HG03139 (cell line): ENCODE measurements at regions not wholly inside any gene's neighbourhood (a gene's known extent, or its start where the extent isn't known, plus 50 kb on each side); places are given as distances from the start of the nearest gene placed in this dataset.

ENCODE experiments used
- ATAC-seq: cut with Tn5 transposase; IDR thresholded peaks from one replicate; pipeline ENCODE4 v1.9.1; 2021; ENCODE audit not compliant: unreplicated experiment

DNA sequence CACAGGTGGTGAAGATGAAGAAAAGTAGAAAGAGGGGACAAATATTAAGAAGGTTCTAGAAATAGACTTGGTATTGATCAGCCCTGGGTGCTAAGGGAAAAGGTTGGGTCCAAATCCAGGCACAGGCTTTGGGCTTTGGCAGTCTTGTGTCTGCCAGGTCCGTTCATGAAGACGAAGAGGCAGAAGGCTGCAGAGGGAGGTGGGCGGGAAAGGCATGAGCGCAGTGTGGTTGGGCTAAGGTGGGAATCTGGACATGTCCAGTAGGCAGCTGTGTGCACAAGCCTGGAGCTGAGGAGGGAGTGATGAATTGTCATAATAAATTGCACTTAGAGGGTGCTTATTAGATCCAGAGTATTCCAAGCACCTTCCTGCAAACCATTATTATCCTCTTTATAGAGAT, 105.7 kb upstream of the TEX51 start:
- ATAC-seq: no peak

DNA sequence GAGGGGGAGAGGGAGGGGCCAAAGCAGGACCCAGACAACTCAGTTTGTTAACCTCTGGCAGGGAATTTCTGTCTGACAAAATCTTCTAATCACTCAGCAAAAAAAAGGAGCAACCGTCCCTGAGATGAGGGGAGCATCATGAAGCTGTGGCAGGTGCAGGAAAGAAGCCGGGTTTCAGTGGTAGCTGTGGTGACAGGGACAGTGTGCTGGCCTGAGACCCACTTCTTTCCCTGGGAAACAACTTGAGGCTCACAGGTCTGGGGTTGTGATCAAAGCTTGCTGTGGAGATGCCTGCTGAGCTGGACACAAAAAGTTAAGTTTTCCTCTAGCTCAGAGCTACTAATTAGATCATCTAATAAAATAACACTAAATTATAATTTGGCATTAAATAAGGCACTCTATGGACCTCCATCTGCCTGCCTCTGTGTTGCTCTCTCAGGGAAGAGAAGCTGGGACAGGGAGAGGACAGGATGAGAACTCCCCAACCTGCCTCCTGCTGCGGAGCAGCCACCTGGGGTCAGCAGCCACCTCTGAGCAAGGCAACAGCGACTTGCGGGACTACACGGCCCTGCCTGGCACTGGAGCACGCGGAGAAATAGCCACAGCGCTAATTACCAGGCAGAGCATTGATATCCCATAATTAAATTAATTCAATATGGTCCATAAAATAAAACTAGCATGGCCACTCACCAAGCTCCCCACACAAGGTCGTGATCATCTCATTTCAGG, 104.6 kb upstream of the TEX51 start:
- ATAC-seq: no peak

DNA sequence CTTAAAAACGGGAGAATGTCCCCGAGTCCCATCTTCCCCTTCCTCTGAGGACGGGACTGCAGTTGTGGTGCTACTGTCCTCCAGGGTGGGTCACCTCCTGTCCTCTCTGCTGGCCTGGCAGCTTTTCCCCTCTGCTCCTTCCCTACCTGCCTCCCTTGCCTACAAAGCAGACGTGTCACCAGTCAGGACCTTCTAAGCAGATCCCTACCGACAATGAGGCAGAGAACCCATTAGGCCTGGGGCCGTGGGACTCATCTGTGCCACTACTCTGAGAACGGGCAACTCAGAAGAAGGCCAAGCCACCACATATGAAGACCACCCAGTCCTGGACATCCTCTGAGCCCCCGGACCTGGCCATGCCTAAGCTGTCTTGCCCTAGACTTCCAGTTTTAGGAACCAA, 103.0 kb upstream of the TEX51 start:
- no peak for ATAC-seq

DNA sequence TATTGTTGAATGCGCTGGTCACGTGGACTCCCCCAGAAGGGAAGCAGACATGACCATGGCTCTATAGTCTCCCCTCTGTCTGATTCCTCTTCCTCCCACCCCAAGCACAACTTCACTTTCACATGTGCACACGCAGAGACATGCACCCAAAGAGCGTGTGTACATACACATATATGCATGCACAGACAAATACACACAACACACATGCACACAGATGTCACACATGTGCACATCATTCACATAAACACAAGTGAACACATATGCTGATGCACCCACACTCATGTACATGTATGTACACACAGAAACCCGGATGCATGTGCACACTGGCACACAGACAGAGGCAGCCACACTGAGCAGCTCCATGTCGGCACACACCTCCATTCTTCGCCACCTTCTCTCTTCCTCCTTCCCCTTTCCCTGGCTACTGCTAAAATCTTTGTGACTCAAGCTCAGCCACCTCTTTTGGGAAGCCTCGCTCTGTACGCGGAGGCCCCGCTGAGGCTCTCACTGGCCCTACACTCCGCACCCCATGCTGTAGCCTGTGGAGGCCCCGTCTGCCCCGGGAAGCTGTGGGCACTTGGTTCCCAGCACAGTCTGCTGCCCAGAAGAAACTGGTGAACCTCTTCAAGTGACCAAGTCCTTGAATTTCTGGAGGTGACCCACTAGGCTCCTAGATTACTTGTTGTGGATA, 101.6 kb upstream of the TEX51 start:
- ATAC-seq: no peak

DNA sequence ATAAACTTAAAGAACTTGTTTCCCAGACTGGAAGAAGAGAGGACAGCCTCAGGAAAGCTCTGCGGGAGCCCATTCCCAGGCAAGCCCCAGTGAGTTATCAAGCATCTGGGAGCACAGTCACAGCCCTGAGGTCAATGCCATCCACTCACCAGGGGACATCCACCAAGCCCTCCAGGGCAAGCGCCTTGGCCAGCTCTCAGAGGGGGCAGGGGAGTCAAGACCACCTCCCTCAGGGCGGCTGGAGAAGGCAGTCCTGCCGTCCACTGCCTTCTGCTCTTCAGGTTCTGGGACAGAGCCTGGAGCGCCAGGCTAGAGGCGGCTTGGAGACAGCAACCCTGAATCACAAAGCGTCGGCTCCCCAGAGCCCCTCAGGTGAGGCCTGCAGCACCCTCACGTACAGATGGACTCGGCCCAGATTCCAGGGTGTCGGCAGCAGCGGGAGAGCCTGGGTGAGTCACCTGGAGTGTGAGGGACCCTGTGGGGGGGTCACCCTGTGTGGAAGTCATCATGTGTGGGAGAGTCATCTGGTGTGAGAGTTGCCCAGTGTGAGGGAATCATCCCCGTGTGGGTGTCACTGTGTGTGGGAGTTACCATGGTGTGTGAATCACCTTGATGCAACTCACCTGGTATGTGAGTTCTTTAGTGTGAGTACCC, 100.9 kb upstream of the TEX51 start:
- ATAC-seq: no peak

DNA sequence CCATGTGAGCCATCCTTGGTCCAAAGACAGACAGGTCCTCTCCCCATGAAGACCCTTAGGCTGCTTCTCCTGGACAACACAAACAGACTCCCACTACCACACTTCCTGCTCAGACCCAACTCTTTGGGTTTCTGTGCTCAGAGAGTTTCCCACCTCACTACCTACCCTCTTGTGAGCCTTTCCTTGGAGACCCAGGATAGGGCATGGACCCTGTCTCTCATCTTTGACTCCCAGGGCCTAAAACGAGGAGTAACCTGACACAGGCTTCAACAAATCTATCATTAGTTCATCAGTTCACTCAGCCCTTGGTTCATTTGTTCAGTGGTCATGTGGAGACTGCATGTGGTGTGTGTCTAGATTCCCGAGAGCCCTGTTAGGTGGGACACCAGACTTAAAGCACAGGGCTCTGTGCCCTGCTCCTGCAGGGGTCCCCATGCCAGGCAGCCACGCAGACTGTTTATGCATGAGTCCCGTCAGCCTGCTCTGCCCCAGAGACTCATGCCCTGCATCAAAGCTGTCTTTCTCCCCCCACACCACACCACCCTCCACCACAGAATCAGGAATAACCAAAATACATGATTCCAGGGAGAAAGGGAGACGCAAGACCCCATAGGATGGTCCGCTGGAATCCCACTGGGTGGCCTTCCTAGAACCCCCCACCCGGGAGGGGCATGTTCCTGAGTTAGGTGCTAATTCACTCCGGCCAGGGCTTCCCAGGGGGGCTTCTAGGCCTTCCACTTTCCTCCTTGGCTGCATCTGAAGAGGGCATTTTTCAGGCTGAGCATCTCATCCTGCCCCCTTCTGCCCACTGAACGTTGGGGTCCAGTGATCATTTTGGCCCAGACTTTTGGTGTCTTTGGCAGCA, 100.2 kb upstream of the TEX51 start:
- no peak for ATAC-seq

DNA sequence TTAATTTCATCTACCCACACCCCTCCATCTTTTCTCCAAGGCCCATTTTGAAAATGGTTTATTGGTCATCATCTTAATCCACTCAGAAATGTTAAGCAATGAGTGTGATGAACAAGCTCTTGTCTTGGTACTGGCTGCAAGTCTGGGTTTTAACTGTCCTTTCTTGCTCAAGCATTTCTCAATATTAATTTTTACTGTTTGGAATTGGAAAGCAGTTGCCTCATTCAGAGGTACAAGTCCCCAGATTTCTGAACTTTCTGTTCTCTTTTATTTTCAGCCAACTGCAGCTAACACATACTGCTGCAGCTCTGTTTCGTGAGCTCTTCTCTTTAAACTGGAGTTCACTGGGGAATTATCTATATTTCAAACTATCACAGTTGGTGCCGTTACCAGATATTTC, 99.4 kb upstream of the TEX51 start:
- ATAC-seq: no peak

DNA sequence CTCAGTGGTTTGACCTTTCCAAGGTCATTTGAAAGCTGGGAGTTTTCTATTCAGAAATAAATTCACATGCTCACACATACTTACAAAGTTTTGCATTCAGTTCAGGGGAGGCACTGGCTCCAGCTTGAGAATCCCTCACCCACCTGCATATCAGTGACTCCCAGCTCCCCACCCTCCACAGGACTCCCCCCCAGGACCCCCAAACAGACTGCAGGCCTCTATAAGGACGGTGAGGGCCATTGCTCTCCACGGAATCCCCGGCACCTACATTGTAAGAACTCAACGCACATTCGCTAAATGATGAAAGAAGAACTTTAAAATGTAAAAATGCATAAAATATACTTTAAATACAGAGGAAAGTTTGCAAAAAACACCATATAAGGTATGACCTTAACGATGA, 97.2 kb upstream of the TEX51 start:
- ATAC-seq: no peak

DNA sequence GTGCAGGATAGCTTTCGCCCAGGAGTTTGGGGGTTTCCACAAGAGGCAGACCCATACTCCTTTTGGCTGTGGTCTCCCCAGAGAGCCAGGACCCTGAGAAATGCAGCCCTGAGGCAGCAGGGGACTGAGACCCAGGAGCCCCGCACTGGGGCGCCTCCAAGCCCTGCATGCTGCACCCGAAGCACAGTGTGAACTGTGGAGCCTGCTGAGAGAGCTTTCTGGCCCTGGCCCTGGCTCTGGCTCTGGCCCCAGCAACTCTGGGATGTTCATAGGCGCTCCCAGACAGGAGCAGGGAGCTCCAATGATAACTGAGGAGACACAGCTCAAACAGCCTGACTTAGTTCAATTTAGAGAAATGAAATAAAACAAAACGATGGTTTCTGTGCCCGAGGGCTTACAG, 96.4 kb upstream of the TEX51 start:
- ATAC-seq: no peak

DNA sequence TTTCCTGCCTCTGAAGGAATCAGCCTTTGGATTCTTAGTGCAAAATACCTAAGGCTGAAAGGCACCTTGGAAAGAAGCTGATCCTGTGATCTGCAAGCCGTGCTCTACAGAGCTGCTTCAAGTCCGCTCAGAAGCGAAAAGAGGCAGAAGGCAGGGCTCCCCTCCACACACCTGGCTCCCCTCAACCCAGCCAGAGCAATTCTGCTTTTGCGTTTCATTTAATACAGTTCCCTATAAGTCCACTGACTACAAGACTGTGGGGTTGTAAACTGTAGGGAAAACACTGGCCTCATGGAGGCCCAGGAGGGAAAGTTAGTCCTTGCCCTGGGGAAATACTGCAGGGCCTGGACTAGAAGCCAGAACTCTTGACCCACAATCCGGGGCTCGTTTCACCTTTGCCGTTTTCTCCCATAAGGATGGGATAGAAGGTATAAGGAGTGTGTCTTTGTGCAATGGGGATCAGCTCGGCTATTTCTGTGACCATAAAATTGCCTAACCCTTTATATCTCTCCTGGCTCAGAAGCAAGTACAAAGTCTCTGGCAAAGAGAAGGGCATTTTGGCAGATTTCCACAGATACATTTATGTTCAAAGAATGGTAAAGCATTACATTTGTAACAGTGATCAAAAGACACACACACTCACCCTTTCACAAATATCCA, 95.8 kb upstream of the TEX51 start:
- ATAC-seq: no peak

DNA sequence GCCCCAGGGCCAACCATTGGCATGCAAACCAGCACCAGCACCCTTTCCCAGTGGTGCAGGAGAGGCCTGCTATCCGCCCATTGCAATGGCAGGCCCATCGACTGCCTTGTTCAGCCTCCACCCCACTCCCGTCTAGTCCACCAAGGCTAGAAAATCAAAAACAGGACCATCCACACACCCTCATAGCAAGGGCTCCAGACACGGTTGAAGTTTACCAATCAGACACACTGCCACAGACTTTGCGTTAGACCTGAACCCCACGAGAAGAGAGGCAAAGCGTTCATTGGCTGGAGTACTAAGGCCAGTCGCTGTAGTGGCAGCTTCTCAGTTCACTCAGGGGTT, 95.3 kb upstream of the TEX51 start:
- no peak for ATAC-seq

DNA sequence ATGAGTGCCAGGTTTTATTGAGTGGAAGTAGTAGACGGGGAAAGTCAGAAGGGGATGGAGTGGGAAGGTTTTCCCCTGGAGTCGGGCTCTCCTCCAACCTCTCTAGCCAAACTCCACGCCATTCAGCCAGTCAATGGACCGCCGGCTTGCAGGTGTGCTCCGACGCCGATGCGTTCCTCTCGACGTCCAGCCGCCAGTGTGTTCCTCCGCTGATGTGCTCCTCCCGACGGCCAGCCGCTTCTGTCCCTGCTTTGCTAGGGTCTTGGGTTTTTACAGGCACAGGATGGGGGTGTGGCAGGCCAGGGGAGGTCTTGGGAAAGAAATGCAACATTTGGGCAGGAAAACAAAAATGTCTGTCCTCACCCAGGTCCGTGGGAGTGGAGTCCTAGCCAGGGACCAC, 94.3 kb upstream of the TEX51 start:
- ATAC-seq: no peak

DNA sequence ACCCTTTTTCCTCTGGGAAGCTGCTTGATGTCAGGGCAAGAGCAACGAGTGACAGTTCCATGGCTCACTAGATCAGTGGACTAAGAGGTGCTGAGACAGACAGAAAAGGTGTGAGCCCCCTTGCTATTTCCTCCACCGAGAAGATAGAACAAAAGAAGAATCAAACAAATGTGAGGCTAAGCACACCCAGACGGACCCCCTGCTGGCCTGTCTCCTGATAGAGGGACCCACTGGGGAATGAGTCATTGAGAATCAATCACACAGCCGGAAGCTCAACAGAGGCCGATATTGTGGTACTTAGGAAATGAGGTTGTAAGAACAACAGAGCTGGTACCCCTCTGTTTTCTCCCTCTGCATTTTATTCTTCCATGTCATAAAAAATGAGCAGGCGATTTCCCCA, 89.8 kb upstream of the TEX51 start:
- ATAC-seq: no peak

DNA sequence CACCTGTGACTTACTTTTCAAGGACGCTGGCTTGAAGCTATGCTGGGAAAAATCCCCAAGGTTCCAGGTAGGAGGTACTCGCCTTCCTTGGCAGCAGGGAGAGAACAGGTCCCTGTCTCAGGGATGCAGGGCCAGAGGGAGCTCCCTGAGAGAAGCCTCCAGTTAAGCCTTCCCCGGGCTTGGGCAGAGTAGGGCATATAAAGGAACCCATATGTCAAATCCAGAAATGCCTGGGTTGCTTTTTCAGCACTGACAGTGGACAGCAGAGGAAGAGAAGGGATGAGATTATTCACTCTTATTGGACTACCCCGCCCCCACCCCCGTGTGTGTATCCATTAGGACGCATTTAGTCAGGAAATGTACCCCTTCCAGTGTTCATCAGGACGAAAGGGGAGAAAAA, 89.3 kb upstream of the TEX51 start:
- ATAC-seq: no peak

DNA sequence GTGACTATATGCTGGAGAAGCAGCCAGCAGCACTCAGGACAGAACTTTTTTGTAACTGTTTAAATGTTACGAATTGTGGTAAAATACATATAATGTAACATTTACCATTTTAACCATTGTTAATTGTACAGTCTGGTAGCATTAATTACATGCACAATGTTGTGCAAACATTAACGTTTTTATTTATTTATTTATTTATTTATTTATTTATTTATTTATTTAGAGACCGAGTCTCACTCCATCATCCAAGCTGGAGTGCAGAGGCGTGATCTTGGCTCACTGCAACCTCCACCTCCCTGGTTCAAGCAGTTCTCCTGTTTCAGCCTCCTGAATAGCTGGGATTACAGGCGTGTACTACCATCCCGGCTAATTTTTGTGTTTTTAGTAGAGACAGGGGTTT, 88.7 kb upstream of the TEX51 start:
- no peak for ATAC-seq

DNA sequence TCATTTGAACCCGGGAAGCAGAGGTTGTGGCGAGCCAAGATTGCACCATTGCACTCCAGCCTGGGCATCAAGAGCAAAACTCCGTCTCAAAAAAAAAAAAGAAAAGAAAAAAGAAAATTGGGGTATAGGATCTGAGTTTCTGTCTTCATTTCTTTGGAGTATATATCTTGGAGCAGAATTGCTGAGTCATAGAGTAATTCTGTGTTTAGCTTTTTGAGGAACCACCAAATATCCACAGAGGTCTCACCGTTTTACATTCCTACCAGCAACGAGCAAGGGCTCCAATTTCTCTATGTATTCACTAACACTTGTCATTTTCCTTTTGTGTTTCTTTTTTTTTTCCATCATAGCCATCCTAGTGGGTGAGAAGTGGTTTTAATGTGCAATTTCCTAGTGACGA, 87.6 kb upstream of the TEX51 start:
- ATAC-seq: no peak

DNA sequence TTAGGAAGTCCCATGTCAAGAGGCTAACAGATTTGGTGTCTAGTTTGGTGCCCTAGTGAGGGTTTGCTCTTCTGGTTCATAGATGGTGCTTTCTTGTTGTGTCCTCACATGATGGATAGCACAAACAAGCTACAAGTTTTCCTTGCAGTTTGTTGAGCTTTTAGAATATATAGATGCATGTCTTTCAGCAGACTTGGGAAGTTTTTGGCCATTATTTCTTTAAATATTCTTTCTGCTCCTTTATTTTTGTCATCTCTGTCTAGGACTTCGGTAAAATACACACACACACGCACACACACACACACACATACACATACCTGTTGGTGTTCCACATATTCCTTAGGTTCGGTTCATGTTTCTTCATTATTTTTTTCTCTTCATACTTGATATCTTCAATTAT, 81.5 kb upstream of the TEX51 start:
- no peak for ATAC-seq

DNA sequence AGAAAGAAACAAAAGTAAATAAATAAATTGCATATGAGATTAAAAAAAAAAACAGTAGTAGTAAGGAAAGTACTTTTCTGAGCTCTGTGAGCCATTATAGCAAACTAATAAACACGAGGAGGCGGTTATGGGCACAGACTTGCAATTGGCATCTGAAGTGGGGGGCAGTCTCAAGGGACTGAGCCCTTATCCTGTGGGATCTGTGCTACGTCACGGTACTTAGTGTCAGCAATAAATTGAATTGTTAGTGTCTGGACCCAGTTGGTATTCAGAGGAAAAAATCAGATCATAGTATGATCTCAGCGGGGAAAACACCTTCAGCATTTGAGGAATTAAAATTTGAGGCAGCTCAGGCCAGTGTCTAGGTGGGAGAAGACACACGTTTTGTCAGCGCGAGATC, 76.6 kb upstream of the TEX51 start:
- no peak for ATAC-seq

DNA sequence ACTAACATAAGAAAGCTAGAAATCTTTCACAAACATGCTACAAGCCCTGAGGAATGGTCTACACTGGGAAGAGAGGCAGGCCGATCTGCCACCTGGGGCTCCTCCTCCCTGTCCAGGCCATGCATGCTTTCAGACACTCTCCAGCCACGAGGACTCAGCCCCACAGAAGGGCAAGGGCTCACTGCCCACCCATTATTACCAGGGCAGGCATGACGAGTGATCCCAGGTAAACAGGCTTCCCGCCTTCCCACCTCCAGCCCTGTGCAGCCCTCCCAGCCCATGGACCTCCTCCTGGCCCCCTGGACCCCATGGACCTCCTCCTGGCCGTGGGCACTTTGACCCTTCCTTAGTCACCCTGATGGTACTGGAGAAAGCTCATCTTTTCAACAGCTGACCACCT, 75.8 kb upstream of the TEX51 start:
- no peak for ATAC-seq

DNA sequence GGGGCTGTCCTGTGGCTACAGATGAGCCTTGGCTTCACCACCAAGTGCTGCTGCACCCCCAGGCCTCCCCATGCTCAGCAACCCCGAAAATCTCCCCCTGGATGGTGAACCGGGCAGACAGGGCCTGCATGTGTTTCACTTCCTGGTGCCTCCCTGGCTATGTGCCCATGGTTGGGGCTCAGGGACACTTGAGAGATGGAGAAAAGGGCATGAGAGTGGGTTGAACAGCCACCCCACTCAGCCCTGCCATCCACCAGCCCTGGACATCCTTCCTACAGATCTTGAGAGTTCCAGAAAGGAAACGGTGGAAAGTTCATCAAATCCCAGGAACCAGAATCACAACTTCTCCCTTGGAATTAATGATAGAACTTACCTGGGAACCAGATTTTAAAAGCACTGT, 74.7 kb upstream of the TEX51 start:
- ATAC-seq: no peak

DNA sequence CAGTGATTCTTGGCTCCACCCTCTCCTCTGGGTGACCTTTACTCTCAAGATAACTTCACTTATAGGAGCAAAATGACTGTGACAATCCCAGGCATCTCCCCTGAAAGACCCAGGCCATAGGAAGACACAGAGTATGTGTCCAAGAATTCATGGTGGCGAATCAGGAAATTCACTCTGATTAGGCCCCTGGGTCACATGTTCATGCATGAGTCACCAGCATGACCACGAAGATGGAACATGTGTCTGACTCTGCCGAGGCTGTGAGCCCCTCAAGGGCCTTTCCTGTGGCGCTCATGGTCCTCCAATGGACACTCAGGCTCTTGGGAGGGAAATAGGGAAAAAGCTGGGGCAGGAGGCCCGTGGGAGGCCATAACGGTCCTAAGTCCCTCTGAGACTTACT, 74.0 kb upstream of the TEX51 start:
- ATAC-seq: no peak
